WTC11 (cell line): ENCODE measurements at regions not wholly inside any gene's neighbourhood (a gene's known extent, or its start where the extent isn't known, plus 50 kb on each side); places are given as distances from the start of the nearest gene placed in this dataset.

ENCODE experiments used
- ELF4 ChIP-seq: sonication (generic); formaldehyde crosslinking; IDR thresholded peaks from 2 replicates; pipeline ENCODE4 v1.8.1; 2022; ENCODE audit warnings: low read depth, mild to moderate bottlenecking, moderate library complexity, missing genetic modification reagents
- IRF2 ChIP-seq: sonication (generic); formaldehyde crosslinking; IDR thresholded peaks from 2 replicates; pipeline ENCODE4 v1.8.0; 2022; ENCODE audit warnings: low read depth, missing genetic modification reagents, borderline replicate concordance
- NR3C1 ChIP-seq: sonication (generic); formaldehyde crosslinking; conservative IDR thresholded peaks from 2 replicates; pipeline ENCODE4 v1.8.1; 2023; ENCODE audit warnings: low read depth, mild to moderate bottlenecking, missing genetic modification reagents
- TF ChIP-seq, protein P1 (sequence below): fragments of 200-600 bp; IDR thresholded peaks from 2 replicates; pipeline ENCODE4 v1.8.0; 2022; ENCODE audit warnings: antibody characterized with exemption

DNA sequence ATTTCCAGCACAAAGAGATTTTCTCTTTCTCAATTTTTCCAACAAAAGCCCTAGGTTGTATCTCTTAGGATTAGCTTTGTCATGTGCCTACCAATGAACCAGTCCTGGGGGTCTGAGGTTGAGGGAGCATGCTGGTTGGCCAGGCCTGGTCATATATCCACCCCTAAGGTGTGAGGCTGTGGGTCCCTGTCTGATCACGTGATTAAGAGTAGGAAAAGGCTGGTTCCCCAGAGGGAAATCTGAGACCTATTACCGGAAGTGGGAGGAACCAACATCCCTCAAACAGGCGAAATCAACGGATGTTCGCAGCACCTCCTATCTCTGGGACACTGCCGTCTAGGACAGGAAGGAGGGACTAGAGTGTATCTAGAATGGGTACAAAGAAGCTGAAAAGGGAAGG, 185.7 kb upstream of the IRX5 start:
- TF ChIP-seq, protein P1, sequence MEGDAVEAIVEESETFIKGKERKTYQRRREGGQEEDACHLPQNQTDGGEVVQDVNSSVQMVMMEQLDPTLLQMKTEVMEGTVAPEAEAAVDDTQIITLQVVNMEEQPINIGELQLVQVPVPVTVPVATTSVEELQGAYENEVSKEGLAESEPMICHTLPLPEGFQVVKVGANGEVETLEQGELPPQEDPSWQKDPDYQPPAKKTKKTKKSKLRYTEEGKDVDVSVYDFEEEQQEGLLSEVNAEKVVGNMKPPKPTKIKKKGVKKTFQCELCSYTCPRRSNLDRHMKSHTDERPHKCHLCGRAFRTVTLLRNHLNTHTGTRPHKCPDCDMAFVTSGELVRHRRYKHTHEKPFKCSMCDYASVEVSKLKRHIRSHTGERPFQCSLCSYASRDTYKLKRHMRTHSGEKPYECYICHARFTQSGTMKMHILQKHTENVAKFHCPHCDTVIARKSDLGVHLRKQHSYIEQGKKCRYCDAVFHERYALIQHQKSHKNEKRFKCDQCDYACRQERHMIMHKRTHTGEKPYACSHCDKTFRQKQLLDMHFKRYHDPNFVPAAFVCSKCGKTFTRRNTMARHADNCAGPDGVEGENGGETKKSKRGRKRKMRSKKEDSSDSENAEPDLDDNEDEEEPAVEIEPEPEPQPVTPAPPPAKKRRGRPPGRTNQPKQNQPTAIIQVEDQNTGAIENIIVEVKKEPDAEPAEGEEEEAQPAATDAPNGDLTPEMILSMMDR: no peak
- TF ChIP-seq ELF4 (CRISPR knock-in tag) (no peak), NR3C1 (no peak), IRF2 (CRISPR knock-in tag) (no peak)
